ENCODE measurements at regions not wholly inside any gene's neighbourhood (a gene's known extent, or its start where the extent isn't known, plus 50 kb on each side); places are given as distances from the start of the nearest gene placed in this dataset.

- TF ChIP-seq CTCF (conservative IDR thresholded peaks at IDR 0.05; ENCODE audit: low read depth, low read length) (no peak), EZH2 (IDR thresholded peaks at IDR 0.05; ENCODE audit: borderline replicate concordance, low read depth, low read length, poor library complexity, severe bottlenecking) (no peak)
Measured at GRCh38 chr2:120477198-120477597, 131.3 kb downstream of the INHBB start.
